ENCODE measurements at regions not wholly inside any gene's neighbourhood (a gene's known extent, or its start where the extent isn't known, plus 50 kb on each side); places are given as distances from the start of the nearest gene placed in this dataset.

- intact Hi-C loops (cut with DNase I): loop anchor here (5.0 to 10.0 kb wide), 2 partner anchors 624 to 766 kb away; no protein-coding TSS in a partner anchor
- Histone ChIP-seq H3K4me3 (no peak overlapping the region), H3K27ac (replicated peaks in 1 of 4) (no peak overlapping the region), H3K27me3 (no peaks in the 10 kb centered on the region), H3K9me3 (peaks cover 0 to 12% (median 7%) of the 10 kb centered on the region in 4 donors), H3K4me1 (no peaks in the 10 kb centered on the region), H3K36me3 (no peaks in the 10 kb centered on the region)
- DNase-seq (ENCODE audit: extremely low spot score): no peak
- TF ChIP-seq POLR2A (IDR thresholded peaks at IDR 0.05; ENCODE audit: low read depth): no peak
- TF ChIP-seq CTCF (IDR thresholded peaks at IDR 0.05): peak in 1 of 3 experiments; percentile 21
- 61% methylated on average over 2 of the region's 2 CpGs for WGBS
These were observed 402.6 kb downstream of the SUCLA2 start for GRCh38 chr13:47598340-47598911.

- no peak for DNase-seq (ENCODE audit: extremely low spot score)
- Histone ChIP-seq H3K36me3 (no peaks in the 10 kb centered on the region), H3K27me3 (no peaks in the 10 kb centered on the region), H3K4me1 (no peaks in the 10 kb centered on the region), H3K4me3 (no peak overlapping the region), H3K9me3 (peaks cover 0 to 16% (median 8%) of the 10 kb centered on the region in 4 donors), H3K27ac (replicated peaks in 1 of 4) (no peak overlapping the region)
- TF ChIP-seq POLR2AphosphoS5 (IDR thresholded peaks at IDR 0.05): no peak
- TF ChIP-seq EP300 (IDR thresholded peaks at IDR 0.05): no peak
- TF ChIP-seq CTCF (IDR thresholded peaks at IDR 0.05): no peak
- TF ChIP-seq POLR2A (IDR thresholded peaks at IDR 0.05; ENCODE audit: low read depth): no peak
- intact Hi-C loops (cut with DNase I): loop anchor here (5.0 to 10.0 kb wide), 2 partner anchors 620 to 763 kb away; no protein-coding TSS in a partner anchor
These were observed 406.2 kb downstream of the SUCLA2 start for GRCh38 chr13:47594833-47595232.

- H3K9me3 ChIP-seq: peaks cover 0 to 16% (median 8%) of the 10 kb centered on the region in 4 donors
- H3K4me3 ChIP-seq: no peak overlapping the region
- 88% methylated on average over 1 of the region's 1 CpG for WGBS
- H3K27me3 ChIP-seq: no peaks in the 10 kb centered on the region
- no peak for TF ChIP-seq POLR2AphosphoS5 (IDR thresholded peaks at IDR 0.05)
- TF ChIP-seq POLR2A (IDR thresholded peaks at IDR 0.05; ENCODE audit: low read depth): no peak
- TF ChIP-seq EP300 (IDR thresholded peaks at IDR 0.05): no peak
- no peak for TF ChIP-seq CTCF (IDR thresholded peaks at IDR 0.05)
- no peaks in the 10 kb centered on the region for H3K36me3 ChIP-seq
- intact Hi-C loops (cut with DNase I): loop anchor here (10.0 kb wide), 1 partner anchor 617 kb away; no protein-coding TSS in a partner anchor
- no peak for DNase-seq (ENCODE audit: extremely low spot score)
- no peaks in the 10 kb centered on the region for H3K4me1 ChIP-seq
- no peak overlapping the region for H3K27ac ChIP-seq (replicated peaks in 1 of 4)
These were observed 408.8 kb downstream of the SUCLA2 start for GRCh38 chr13:47592256-47592655.

GRCh38 chr13:47588676-47589075, 412.4 kb downstream of the SUCLA2 start:
- Histone ChIP-seq H3K27ac (replicated peaks in 1 of 4) (no peak overlapping the region), H3K36me3 (no peaks in the 10 kb centered on the region), H3K4me3 (no peak overlapping the region), H3K4me1 (no peaks in the 10 kb centered on the region), H3K27me3 (no peaks in the 10 kb centered on the region), H3K9me3 (peaks cover 0 to 7% (median 2%) of the 10 kb centered on the region in 4 donors)
- intact Hi-C loops (cut with DNase I): no loop called here
- DNase-seq (ENCODE audit: extremely low spot score): no peak
- TF ChIP-seq POLR2A (IDR thresholded peaks at IDR 0.05; ENCODE audit: low read depth): no peak
- TF ChIP-seq CTCF (IDR thresholded peaks at IDR 0.05): no peak
- TF ChIP-seq POLR2AphosphoS5 (IDR thresholded peaks at IDR 0.05): no peak
- TF ChIP-seq EP300 (IDR thresholded peaks at IDR 0.05): no peak

- Histone ChIP-seq H3K4me3 (no peak overlapping the region), H3K27ac (replicated peaks in 1 of 4) (no peak overlapping the region), H3K27me3 (no peaks in the 10 kb centered on the region), H3K4me1 (no peaks in the 10 kb centered on the region), H3K36me3 (no peaks in the 10 kb centered on the region), H3K9me3 (peaks cover 0 to 44% (median 31%) of the 10 kb centered on the region in 4 donors)
- intact Hi-C loops (cut with DNase I): no loop called here
- 77% methylated on average over 2 of the region's 2 CpGs for WGBS
- TF ChIP-seq POLR2A (IDR thresholded peaks at IDR 0.05; ENCODE audit: low read depth) (no peak), POLR2AphosphoS5 (IDR thresholded peaks at IDR 0.05) (no peak), EP300 (IDR thresholded peaks at IDR 0.05) (no peak), CTCF (IDR thresholded peaks at IDR 0.05) (no peak)
- no peak for DNase-seq (ENCODE audit: extremely low spot score)
These were observed 428.7 kb downstream of the SUCLA2 start for GRCh38 chr13:47572375-47572774.

All from esophagus muscularis mucosa (tissue), 4 donors.